ENCODE measurements at regions not wholly inside any gene's neighbourhood (a gene's known extent, or its start where the extent isn't known, plus 50 kb on each side); places are given as distances from the start of the nearest gene placed in this dataset.

DNA sequence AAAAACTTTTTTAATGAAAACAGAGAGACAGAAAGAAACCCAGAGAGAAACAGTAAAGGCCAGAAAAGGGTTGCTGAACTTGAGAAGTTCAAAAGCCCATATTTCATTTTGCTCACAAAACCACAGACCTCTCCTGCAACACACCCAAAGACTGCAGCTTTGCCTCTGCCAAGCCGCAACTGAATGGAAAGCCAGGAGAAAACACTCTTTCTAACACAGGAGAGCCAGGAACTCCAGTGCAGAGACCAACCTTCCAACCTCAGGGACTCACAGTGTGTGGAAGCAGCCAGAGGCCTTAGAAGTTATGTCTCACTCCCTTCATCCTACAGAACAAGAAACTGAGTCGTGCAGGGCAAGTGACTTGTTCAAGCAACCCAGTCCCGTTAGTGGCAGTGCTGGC, 163.1 kb upstream of the HES1 start:
- TF ChIP-seq, protein P1, sequence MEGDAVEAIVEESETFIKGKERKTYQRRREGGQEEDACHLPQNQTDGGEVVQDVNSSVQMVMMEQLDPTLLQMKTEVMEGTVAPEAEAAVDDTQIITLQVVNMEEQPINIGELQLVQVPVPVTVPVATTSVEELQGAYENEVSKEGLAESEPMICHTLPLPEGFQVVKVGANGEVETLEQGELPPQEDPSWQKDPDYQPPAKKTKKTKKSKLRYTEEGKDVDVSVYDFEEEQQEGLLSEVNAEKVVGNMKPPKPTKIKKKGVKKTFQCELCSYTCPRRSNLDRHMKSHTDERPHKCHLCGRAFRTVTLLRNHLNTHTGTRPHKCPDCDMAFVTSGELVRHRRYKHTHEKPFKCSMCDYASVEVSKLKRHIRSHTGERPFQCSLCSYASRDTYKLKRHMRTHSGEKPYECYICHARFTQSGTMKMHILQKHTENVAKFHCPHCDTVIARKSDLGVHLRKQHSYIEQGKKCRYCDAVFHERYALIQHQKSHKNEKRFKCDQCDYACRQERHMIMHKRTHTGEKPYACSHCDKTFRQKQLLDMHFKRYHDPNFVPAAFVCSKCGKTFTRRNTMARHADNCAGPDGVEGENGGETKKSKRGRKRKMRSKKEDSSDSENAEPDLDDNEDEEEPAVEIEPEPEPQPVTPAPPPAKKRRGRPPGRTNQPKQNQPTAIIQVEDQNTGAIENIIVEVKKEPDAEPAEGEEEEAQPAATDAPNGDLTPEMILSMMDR (IDR thresholded peaks at IDR 0.05), result no peak
- no peak for TF ChIP-seq POLR2A (IDR thresholded peaks at IDR 0.05)
- TF ChIP-seq POLR2AphosphoS5 (IDR thresholded peaks at IDR 0.05), result no peak

Measured in prostate gland (tissue), 2 donors.